ENCODE measurements at regions not wholly inside any gene's neighbourhood (a gene's known extent, or its start where the extent isn't known, plus 50 kb on each side); places are given as distances from the start of the nearest gene placed in this dataset.

DNA sequence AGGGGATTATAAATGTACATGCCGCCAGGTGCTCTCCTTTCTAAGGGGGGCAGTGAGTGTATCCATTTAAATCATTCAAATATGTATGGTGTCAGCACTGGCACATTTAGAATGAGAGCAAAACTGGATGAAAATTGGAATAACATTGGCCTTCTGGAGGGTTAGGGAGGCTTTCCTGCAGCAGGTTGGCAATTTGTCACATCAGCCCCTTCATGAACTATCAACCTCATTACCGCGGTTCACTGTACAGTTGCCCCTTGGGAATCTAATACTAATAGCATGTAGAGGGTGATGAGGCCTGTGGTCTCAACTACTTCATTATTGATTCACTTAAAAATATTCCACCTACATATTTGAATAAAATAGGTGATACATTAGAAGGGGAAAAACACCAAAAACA is 117.9 kb downstream of the PDHA2 start:
- TF ChIP-seq, protein P1, sequence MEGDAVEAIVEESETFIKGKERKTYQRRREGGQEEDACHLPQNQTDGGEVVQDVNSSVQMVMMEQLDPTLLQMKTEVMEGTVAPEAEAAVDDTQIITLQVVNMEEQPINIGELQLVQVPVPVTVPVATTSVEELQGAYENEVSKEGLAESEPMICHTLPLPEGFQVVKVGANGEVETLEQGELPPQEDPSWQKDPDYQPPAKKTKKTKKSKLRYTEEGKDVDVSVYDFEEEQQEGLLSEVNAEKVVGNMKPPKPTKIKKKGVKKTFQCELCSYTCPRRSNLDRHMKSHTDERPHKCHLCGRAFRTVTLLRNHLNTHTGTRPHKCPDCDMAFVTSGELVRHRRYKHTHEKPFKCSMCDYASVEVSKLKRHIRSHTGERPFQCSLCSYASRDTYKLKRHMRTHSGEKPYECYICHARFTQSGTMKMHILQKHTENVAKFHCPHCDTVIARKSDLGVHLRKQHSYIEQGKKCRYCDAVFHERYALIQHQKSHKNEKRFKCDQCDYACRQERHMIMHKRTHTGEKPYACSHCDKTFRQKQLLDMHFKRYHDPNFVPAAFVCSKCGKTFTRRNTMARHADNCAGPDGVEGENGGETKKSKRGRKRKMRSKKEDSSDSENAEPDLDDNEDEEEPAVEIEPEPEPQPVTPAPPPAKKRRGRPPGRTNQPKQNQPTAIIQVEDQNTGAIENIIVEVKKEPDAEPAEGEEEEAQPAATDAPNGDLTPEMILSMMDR (conservative IDR thresholded peaks at IDR 0.05; ENCODE audit: low read length), result no peak
- no peak for TF ChIP-seq EZH2phosphoT487 (IDR thresholded peaks at IDR 0.05; ENCODE audit: borderline replicate concordance)
